Smooth muscle cell (in vitro differentiated cells): ENCODE measurements at regions not wholly inside any gene's neighbourhood (a gene's known extent, or its start where the extent isn't known, plus 50 kb on each side); places are given as distances from the start of the nearest gene placed in this dataset.

Experiments
- DNase-seq: peaks from one replicate; lab custom pipeline; 2025; ENCODE audit not compliant: unreplicated experiment; lab: John Stamatoyannopoulos, UW
- H2AFZ ChIP-seq: fragments of 200-600 bp; sonication (generic); 2 replicates; pipeline ENCODE4 v1.6.0; 2016; ENCODE audit warnings: antibody characterized with exemption, low read depth, mild to moderate bottlenecking
- H3F3A ChIP-seq: fragments of 200-600 bp; sonication (generic); 2 replicates; pipeline ENCODE4 v1.6.0; 2017; ENCODE audit warnings: antibody characterized with exemption, low read depth
- H3K27ac ChIP-seq: fragments of 200-600 bp; sonication (generic); 2 replicates; pipeline ENCODE4 v1.5.1; 2016; ENCODE audit warnings: low read depth, mild to moderate bottlenecking
- H3K27me3 ChIP-seq: fragments of 200-600 bp; sonication (generic); 2 replicates; pipeline ENCODE4 v1.6.1; 2016; ENCODE audit warnings: low read depth, mild to moderate bottlenecking
- H3K36me3 ChIP-seq: fragments of 200-600 bp; sonication (generic); 2 replicates; pipeline ENCODE4 v1.5.1; 2016; ENCODE audit warnings: low read depth
- H3K4me1 ChIP-seq: fragments of 200-600 bp; sonication (generic); 2 replicates; pipeline ENCODE4 v1.5.1; 2016; ENCODE audit warnings: low read depth
- H3K4me2 ChIP-seq: fragments of 200-600 bp; sonication (generic); 2 replicates; pipeline ENCODE4 v1.6.0; 2016; ENCODE audit warnings: mild to moderate bottlenecking
- H3K4me3 ChIP-seq: fragments of 200-600 bp; sonication (generic); 2 replicates; pipeline ENCODE4 v1.5.1; 2016; ENCODE audit warnings: mild to moderate bottlenecking
- H3K79me2 ChIP-seq: fragments of 200-600 bp; sonication (generic); 2 replicates; pipeline ENCODE4 v1.6.0; 2016; ENCODE audit warnings: low read depth, mild to moderate bottlenecking
- H3K9ac ChIP-seq: fragments of 200-600 bp; sonication (generic); 2 replicates; pipeline ENCODE4 v1.6.0; 2016; ENCODE audit warnings: low read depth
- H3K9me3 ChIP-seq: fragments of 200-600 bp; sonication (generic); replicated peaks from 2 replicates; pipeline ENCODE4 v1.5.1; 2016; ENCODE audit warnings: low read depth
- H4K20me1 ChIP-seq: fragments of 200-600 bp; sonication (generic); 2 replicates; pipeline ENCODE4 v1.6.0; 2016; ENCODE audit warnings: low read depth
- WGBS: methylation state at CpG from one replicate; pipeline ENCODE4 v1.1.7; 2016; ENCODE audit warnings: low lambda C conversion rate; 5-methylcytosine and 5-hydroxymethylcytosine counted together
- TF ChIP-seq, protein P1 (sequence below): fragments of 200-600 bp; sonication (generic); IDR thresholded peaks from 2 replicates; pipeline ENCODE4 v1.5.1; 2017; ENCODE audit warnings: borderline replicate concordance, mild to moderate bottlenecking, antibody characterized with exemption; ENCODE audit not compliant: insufficient read depth, poor library complexity, severe bottlenecking

DNA sequence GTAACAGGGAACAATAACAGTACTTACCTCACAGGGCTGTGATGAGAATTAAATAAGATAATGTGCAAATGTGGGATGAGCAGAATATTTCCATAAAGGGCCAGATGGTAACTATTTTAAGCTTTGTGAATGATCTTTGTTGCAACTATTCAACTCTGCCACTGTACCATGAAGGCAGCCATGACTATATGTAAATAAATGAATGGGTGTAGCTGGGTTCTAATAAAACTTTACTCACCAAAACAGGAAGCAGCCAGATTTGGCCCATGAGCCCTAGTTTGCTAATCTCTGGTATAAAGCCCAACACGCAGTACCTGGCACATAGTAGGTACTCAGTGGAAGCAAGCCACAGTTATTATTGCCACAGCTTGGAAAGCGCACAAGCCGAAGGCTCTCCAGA is 362.7 kb upstream of the PROK2 start:
- H3K9ac ChIP-seq: no peak overlapping the region
- no peaks in the 10 kb centered on the region for H4K20me1 ChIP-seq
- no peaks in the 10 kb centered on the region for H3K4me1 ChIP-seq
- no peaks in the 10 kb centered on the region for H3K9me3 ChIP-seq
- no peaks in the 10 kb centered on the region for H3K27me3 ChIP-seq
- H3K36me3 ChIP-seq: no peaks in the 10 kb centered on the region
- H3F3A ChIP-seq: peaks cover under 1% of the 10 kb centered on the region
- no peak overlapping the region for H3K4me2 ChIP-seq
- TF ChIP-seq, protein P1, sequence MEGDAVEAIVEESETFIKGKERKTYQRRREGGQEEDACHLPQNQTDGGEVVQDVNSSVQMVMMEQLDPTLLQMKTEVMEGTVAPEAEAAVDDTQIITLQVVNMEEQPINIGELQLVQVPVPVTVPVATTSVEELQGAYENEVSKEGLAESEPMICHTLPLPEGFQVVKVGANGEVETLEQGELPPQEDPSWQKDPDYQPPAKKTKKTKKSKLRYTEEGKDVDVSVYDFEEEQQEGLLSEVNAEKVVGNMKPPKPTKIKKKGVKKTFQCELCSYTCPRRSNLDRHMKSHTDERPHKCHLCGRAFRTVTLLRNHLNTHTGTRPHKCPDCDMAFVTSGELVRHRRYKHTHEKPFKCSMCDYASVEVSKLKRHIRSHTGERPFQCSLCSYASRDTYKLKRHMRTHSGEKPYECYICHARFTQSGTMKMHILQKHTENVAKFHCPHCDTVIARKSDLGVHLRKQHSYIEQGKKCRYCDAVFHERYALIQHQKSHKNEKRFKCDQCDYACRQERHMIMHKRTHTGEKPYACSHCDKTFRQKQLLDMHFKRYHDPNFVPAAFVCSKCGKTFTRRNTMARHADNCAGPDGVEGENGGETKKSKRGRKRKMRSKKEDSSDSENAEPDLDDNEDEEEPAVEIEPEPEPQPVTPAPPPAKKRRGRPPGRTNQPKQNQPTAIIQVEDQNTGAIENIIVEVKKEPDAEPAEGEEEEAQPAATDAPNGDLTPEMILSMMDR: no peak
- H3K27ac ChIP-seq: no peak overlapping the region
- DNase-seq: no peak
- 100% methylated on average over 3 of the region's 3 CpGs for WGBS
- H2AFZ ChIP-seq: no peak overlapping the region
- no peak overlapping the region for H3K4me3 ChIP-seq
- no peaks in the 10 kb centered on the region for H3K79me2 ChIP-seq

DNA sequence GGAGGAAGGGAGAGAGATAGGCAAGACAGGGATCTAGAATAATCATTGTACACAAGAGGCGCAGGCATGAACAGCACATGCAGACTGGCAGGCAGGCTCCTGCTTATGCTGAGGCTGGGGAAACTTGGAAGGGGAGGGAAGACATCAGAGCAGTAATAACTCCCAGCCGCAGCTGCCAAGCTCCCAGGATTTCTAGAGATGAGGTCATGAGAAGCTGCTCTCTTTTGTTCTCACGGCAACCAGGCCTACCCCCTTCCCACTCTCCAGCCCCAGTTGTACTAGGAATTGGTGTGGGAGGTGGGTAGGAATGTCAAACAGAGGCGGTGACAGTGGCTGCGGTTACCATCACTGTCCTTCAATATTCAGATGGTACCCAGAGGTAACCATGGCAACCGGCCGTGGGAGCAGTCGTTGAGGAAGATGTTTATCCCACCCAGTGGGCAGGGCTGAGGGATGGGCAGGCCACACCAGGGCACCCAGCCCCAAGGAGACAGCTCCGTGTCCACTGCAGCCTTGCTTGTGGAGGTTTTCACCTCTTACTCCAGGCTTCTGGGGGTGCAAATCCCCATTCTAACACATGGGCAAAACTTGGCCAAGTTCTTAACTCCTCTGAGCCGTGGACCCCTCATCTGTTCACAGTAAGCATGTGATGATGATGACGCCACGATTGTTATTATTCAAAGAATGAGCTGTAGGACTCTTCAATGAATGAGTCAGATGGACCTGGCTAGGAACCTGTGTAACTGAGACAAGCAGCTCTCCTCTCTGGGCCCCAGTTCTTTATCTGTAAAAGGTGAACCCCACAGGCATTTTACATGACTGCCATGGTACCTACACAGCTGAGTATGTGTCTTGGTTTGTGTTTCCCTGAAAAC is 360.8 kb upstream of the PROK2 start:
- TF ChIP-seq, protein P1: no peak
- no peaks in the 10 kb centered on the region for H3K27me3 ChIP-seq
- H3K36me3 ChIP-seq: no peaks in the 10 kb centered on the region
- H3K4me3 ChIP-seq: no peak overlapping the region
- 62% methylated on average over 12 of the region's 12 CpGs for WGBS
- H2AFZ ChIP-seq: no peak overlapping the region
- H3K4me1 ChIP-seq: no peaks in the 10 kb centered on the region
- H4K20me1 ChIP-seq: no peaks in the 10 kb centered on the region
- H3K27ac ChIP-seq: peak overlapping the region; percentile 51
- no peak for DNase-seq
- H3F3A ChIP-seq: no peaks in the 10 kb centered on the region
- H3K79me2 ChIP-seq: no peaks in the 10 kb centered on the region
- no peak overlapping the region for H3K4me2 ChIP-seq
- no peaks in the 10 kb centered on the region for H3K9me3 ChIP-seq
- H3K9ac ChIP-seq: peak overlapping the region; percentile 29

DNA sequence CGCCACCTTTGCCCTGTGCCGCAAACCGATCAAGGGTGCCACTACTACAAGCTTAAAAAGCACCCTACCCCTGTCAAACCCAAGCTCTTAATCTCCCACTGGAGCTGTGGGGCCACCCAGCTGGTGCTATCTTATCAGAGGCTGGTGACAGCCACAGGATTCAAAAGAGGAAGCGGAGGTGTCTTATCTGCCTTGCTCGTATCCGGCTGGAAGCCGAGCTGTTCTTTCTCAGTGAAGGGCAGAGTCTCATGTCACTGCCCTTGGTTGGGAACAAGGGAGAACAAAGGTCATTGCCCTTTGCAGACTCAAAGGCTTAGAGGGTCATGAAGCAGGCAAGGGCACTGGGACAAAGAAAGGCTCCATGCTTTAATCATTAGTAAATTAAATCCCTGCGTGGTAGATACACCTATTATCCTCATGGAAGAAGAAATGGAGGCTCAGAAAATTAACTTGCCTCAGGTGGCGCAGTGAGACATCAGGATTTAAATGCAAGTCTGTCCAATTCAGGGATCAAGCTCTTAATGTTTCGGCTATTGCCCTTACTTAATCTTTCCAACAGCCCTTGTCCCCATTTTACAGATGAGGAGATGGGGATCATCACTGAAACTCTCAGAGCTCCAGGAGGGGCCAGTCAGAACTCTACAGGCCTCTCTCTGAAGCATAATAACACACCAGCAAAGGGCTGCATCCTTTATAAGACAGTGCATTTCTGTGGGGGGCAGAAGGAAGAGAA is 360.0 kb upstream of the PROK2 start:
- H3K27me3 ChIP-seq: no peaks in the 10 kb centered on the region
- H3K4me2 ChIP-seq: peak overlapping the region; percentile 41
- H3F3A ChIP-seq: no peaks in the 10 kb centered on the region
- H3K4me3 ChIP-seq: no peak overlapping the region
- H3K36me3 ChIP-seq: no peaks in the 10 kb centered on the region
- no peaks in the 10 kb centered on the region for H3K4me1 ChIP-seq
- peak overlapping the region; percentile 51 for H3K27ac ChIP-seq
- 37% methylated on average over 10 of the region's 10 CpGs for WGBS
- H3K79me2 ChIP-seq: no peaks in the 10 kb centered on the region
- H4K20me1 ChIP-seq: no peaks in the 10 kb centered on the region
- no peaks in the 10 kb centered on the region for H3K9me3 ChIP-seq
- H2AFZ ChIP-seq: no peak overlapping the region
- TF ChIP-seq, protein P1: no peak
- DNase-seq: no peak
- no peak overlapping the region for H3K9ac ChIP-seq
